ENCODE measurements at regions not wholly inside any gene's neighbourhood (a gene's known extent, or its start where the extent isn't known, plus 50 kb on each side); places are given as distances from the start of the nearest gene placed in this dataset.
A peak's percentile ranks its signal among the peaks of the same experiment; 100 is the strongest.

DNA sequence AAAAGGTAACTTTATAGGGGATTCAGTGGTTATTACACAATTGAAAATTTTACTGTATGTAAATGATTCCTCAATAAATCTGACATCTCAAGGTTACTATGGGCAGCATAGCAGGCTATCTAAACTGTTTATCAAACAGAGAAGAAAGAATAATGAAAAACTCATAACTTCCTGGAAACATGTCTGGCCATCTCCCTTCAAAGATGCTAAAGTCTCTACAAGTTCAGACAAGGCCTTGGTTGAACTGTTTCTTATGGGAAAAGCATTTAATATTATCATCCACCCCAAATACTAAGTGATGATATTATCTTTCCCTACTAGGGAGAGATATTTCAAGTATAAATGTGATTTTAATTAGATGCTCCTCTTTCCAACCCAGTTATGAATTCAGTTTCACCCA lies 114.9 kb downstream of the ARRDC4 start:
- Histone ChIP-seq H3K36me3 (no peaks in the 10 kb centered on the region), H3K4me3 (no peak overlapping the region), H3K9me3 (no peaks in the 10 kb centered on the region), H3K4me1 (peaks cover 6 to 15% (median 13%) of the 10 kb centered on the region in 4 donors), H3K27me3 (no peaks in the 10 kb centered on the region), H3K27ac (no peak overlapping the region)
- TF ChIP-seq POLR2AphosphoS5 (IDR thresholded peaks at IDR 0.05) (no peak), POLR2A (IDR thresholded peaks at IDR 0.05) (no peak), CTCF (IDR thresholded peaks at IDR 0.05) (no peak), EP300 (IDR thresholded peaks at IDR 0.05; ENCODE audit: low read depth) (no peak)
- in situ Hi-C loops (cut with MboI; ENCODE audit: low pct_ligation_motif_present in 1 of 4, low pct_unique_long_range_greater_than_20kb in 1 of 4, low sequenced_read_pairs in 3 of 4), result no loop called here
- intact Hi-C loops (cut with DNase I; ENCODE audit: low total_unique reads), result no loop called here
- DNase-seq, result no peak

- H3K27me3 ChIP-seq, result no peaks in the 10 kb centered on the region
- H3K9me3 ChIP-seq, result no peaks in the 10 kb centered on the region
- TF ChIP-seq POLR2AphosphoS5 (IDR thresholded peaks at IDR 0.05) (peak in 2 of 3 donors; percentile 18 to 51), EP300 (IDR thresholded peaks at IDR 0.05; ENCODE audit: low read depth) (no peak)
- 62 to 63% methylated on average over 2 to 8 of the region's 8 CpGs for WGBS, 2 donors (ENCODE audit: low coverage in 1 of 2)
- H3K4me3 ChIP-seq, result no peak overlapping the region
- H3K4me1 ChIP-seq, result peaks cover 6 to 15% (median 13%) of the 10 kb centered on the region in 4 donors
- in situ Hi-C loops (cut with MboI; ENCODE audit: low pct_ligation_motif_present in 1 of 4, low pct_unique_long_range_greater_than_20kb in 1 of 4, low sequenced_read_pairs in 3 of 4), result no loop called here
- H3K36me3 ChIP-seq, result no peaks in the 10 kb centered on the region
- DNase-seq, result peak; percentile 11
- H3K27ac ChIP-seq, result peak overlapping the region; percentile 42 to 68 (median 60)
- intact Hi-C loops (cut with DNase I; ENCODE audit: low total_unique reads), result no loop called here
Observed at GRCh38 chr15:98076021-98076816, 115.7 kb downstream of the ARRDC4 start.

- Histone ChIP-seq H3K27ac (peak overlapping the region; percentile 42 to 68 (median 60)), H3K4me3 (no peak overlapping the region), H3K4me1 (peaks cover 6 to 15% (median 13%) of the 10 kb centered on the region in 4 donors), H3K36me3 (no peaks in the 10 kb centered on the region), H3K27me3 (no peaks in the 10 kb centered on the region), H3K9me3 (no peaks in the 10 kb centered on the region)
- in situ Hi-C loops (cut with MboI; ENCODE audit: low pct_ligation_motif_present in 1 of 4, low pct_unique_long_range_greater_than_20kb in 1 of 4, low sequenced_read_pairs in 3 of 4), result no loop called here
- TF ChIP-seq CTCF (IDR thresholded peaks at IDR 0.05), result no peak
- peak; percentile 12 for DNase-seq
- WGBS, 2 donors (ENCODE audit: low coverage in 1 of 2), result 71 to 81% methylated on average over 6 to 8 of the region's 8 CpGs
- intact Hi-C loops (cut with DNase I; ENCODE audit: low total_unique reads), result no loop called here
Observed at GRCh38 chr15:98077186-98077585, 116.7 kb downstream of the ARRDC4 start.

GRCh38 chr15:98080791-98081190 lies 120.3 kb downstream of the ARRDC4 start:
- H3K27me3 ChIP-seq, result no peaks in the 10 kb centered on the region
- no peak overlapping the region for H3K27ac ChIP-seq
- no peak for DNase-seq
- TF ChIP-seq CTCF (IDR thresholded peaks at IDR 0.05) (no peak), POLR2AphosphoS5 (IDR thresholded peaks at IDR 0.05) (no peak), POLR2A (IDR thresholded peaks at IDR 0.05) (no peak), EP300 (IDR thresholded peaks at IDR 0.05; ENCODE audit: low read depth) (no peak)
- 50 to 64% methylated on average over 2 of the region's 2 CpGs for WGBS, 2 donors (ENCODE audit: low coverage in 1 of 2)
- H3K4me1 ChIP-seq, result peaks cover 8 to 20% (median 13%) of the 10 kb centered on the region in 4 donors
- H3K4me3 ChIP-seq, result no peak overlapping the region
- intact Hi-C loops (cut with DNase I; ENCODE audit: low total_unique reads) (loop anchor here (5.0 kb wide), 1 partner anchor 168 kb away; no protein-coding TSS in a partner anchor), in situ Hi-C loops (cut with MboI; ENCODE audit: low pct_ligation_motif_present in 1 of 4, low pct_unique_long_range_greater_than_20kb in 1 of 4, low sequenced_read_pairs in 3 of 4) (loop anchor here in 3 of 4 donors (5.0 to 10.0 kb wide), 2 partner anchors 168 to 176 kb away; no protein-coding TSS in a partner anchor)
- no peaks in the 10 kb centered on the region for H3K36me3 ChIP-seq
- H3K9me3 ChIP-seq, result no peaks in the 10 kb centered on the region
